Cardiac muscle cell (in vitro differentiated cells and primary cell): ENCODE measurements at regions not wholly inside any gene's neighbourhood (a gene's known extent, or its start where the extent isn't known, plus 50 kb on each side); places are given as distances from the start of the nearest gene placed in this dataset.

ENCODE experiments used
- DNase-seq, 2 donors: peaks; one replicate each; pipeline versions ENCODE4 v3.0.0 to v3.0.0-alpha.2; 2010 to 2017; ENCODE audit warnings: low read depth in 1 of 2, low spot score in 1 of 2
- H3K27ac ChIP-seq: fragments of 200-600 bp; sonication (generic); 2 replicates; pipeline ENCODE4 v1.5.1; 2016
- H3K27me3 ChIP-seq: fragments of 200-600 bp; sonication (generic); 2 replicates; pipeline ENCODE4 v1.6.0; 2016; ENCODE audit warnings: control low read depth
- H3K36me3 ChIP-seq: fragments of 200-600 bp; sonication (generic); 2 replicates; pipeline ENCODE4 v1.5.1; 2016; ENCODE audit warnings: control low read depth
- H3K4me1 ChIP-seq: fragments of 200-600 bp; sonication (generic); 2 replicates; pipeline ENCODE4 v1.8.1; 2017; ENCODE audit warnings: low read depth, mild to moderate bottlenecking, mixed run types
- H3K4me3 ChIP-seq: fragments of 200-600 bp; sonication (generic); 2 replicates; pipeline ENCODE4 v1.5.1; 2016; ENCODE audit warnings: mild to moderate bottlenecking
- H3K9me3 ChIP-seq: fragments of 200-600 bp; sonication (generic); 2 replicates; pipeline ENCODE4 v1.5.1; 2017; ENCODE audit warnings: low read depth, mild to moderate bottlenecking, control low read depth
- CTCF ChIP-seq: IDR thresholded peaks from 2 replicates; pipeline ENCODE4 v1.5.1; 2012; ENCODE audit warnings: low read depth, mild to moderate bottlenecking, low read length

- Histone ChIP-seq H3K4me1 (no peaks in the 10 kb centered on the region), H3K36me3 (no peaks in the 10 kb centered on the region), H3K4me3 (no peak overlapping the region), H3K9me3 (no peaks in the 10 kb centered on the region), H3K27me3 (peaks cover 9% of the 10 kb centered on the region), H3K27ac (no peak overlapping the region)
- no peak for DNase-seq
- no peak for TF ChIP-seq CTCF
Observed at GRCh38 chr16:6880263-6880662, 452.4 kb upstream of the RBFOX1 start.

GRCh38 chr16:6864671-6865070, 468.0 kb upstream of the RBFOX1 start:
- H3K27me3 ChIP-seq: peaks cover 7% of the 10 kb centered on the region
- no peaks in the 10 kb centered on the region for H3K36me3 ChIP-seq
- DNase-seq: no peak
- no peaks in the 10 kb centered on the region for H3K9me3 ChIP-seq
- H3K4me3 ChIP-seq: no peak overlapping the region
- no peaks in the 10 kb centered on the region for H3K4me1 ChIP-seq
- no peak for TF ChIP-seq CTCF
- H3K27ac ChIP-seq: no peak overlapping the region

GRCh38 chr16:6864244-6864643, 468.4 kb upstream of the RBFOX1 start:
- no peak for TF ChIP-seq CTCF
- Histone ChIP-seq H3K27ac (no peak overlapping the region), H3K36me3 (no peaks in the 10 kb centered on the region), H3K4me3 (no peak overlapping the region), H3K27me3 (peaks cover 11% of the 10 kb centered on the region), H3K9me3 (no peaks in the 10 kb centered on the region), H3K4me1 (no peaks in the 10 kb centered on the region)
- no peak for DNase-seq

- no peaks in the 10 kb centered on the region for H3K9me3 ChIP-seq
- no peak overlapping the region for H3K27ac ChIP-seq
- TF ChIP-seq CTCF: no peak
- no peaks in the 10 kb centered on the region for H3K36me3 ChIP-seq
- H3K4me1 ChIP-seq: no peaks in the 10 kb centered on the region
- peaks cover 20% of the 10 kb centered on the region for H3K27me3 ChIP-seq
- H3K4me3 ChIP-seq: no peak overlapping the region
- no peak for DNase-seq
Observed at GRCh38 chr16:6863135-6863534, 469.5 kb upstream of the RBFOX1 start.

- H3K36me3 ChIP-seq: no peaks in the 10 kb centered on the region
- no peak overlapping the region for H3K27ac ChIP-seq
- H3K9me3 ChIP-seq: no peaks in the 10 kb centered on the region
- H3K4me3 ChIP-seq: no peak overlapping the region
- no peak for DNase-seq
- H3K27me3 ChIP-seq: peaks cover 32% of the 10 kb centered on the region
- H3K4me1 ChIP-seq: no peaks in the 10 kb centered on the region
- TF ChIP-seq CTCF: no peak
Observed at GRCh38 chr16:6861815-6862477, 470.7 kb upstream of the RBFOX1 start.
